Suprapubic skin (tissue), 4 donors: ENCODE measurements at regions not wholly inside any gene's neighbourhood (a gene's known extent, or its start where the extent isn't known, plus 50 kb on each side); places are given as distances from the start of the nearest gene placed in this dataset.

Source experiments
- EP300 ChIP-seq: sonication (generic); formaldehyde crosslinking; IDR thresholded peaks from one replicate; pipeline ENCODE4 v1.6.1; 2017; ENCODE audit warnings: antibody characterized with exemption
- POLR2A ChIP-seq, 2 donors: fragments of 450-650 bp; IDR thresholded peaks; one replicate each; pipeline ENCODE4 v1.6.1; 2017; ENCODE audit warnings: antibody characterized with exemption in 2 of 2, mild to moderate bottlenecking in 2 of 2, moderate library complexity in 2 of 2
- POLR2AphosphoS5 ChIP-seq, 3 donors: sonication (generic); formaldehyde crosslinking; IDR thresholded peaks; one replicate each; pipeline ENCODE4 v1.6.1; 2017; ENCODE audit warnings: antibody characterized with exemption in 3 of 3
- TF ChIP-seq, protein P1 (sequence below), 2 donors: fragments of 200-600 bp in 1 of 2; fragments of 450-650 bp in 1 of 2; sonication (generic) in 1 of 2; IDR thresholded peaks; one replicate each; pipeline ENCODE4 v1.5.1; 2016 to 2019; ENCODE audit warnings: antibody characterized with exemption in 2 of 2, mild to moderate bottlenecking in 1 of 2, moderate library complexity in 1 of 2

DNA sequence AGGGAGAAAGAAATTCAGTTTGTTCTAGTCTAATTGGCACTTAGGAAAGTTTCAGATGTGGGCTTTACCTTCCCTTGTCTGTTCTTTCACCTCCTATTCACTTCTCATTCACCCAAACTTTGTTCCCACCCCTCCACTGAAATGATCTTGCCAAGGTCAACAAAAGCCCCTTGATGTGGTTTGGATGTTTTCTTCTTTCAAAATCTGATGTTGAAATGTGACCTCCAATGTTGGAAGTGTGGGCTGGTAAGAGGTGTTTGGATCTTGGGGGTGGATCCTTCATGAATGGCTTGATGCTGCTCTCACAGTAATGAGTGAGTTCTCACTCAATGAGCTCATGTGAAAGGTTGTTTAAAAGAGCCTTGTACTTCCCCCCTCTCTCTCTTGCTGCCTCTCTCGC, 379.3 kb downstream of the HHIPL2 start:
- TF ChIP-seq EP300: no peak
- TF ChIP-seq, protein P1, sequence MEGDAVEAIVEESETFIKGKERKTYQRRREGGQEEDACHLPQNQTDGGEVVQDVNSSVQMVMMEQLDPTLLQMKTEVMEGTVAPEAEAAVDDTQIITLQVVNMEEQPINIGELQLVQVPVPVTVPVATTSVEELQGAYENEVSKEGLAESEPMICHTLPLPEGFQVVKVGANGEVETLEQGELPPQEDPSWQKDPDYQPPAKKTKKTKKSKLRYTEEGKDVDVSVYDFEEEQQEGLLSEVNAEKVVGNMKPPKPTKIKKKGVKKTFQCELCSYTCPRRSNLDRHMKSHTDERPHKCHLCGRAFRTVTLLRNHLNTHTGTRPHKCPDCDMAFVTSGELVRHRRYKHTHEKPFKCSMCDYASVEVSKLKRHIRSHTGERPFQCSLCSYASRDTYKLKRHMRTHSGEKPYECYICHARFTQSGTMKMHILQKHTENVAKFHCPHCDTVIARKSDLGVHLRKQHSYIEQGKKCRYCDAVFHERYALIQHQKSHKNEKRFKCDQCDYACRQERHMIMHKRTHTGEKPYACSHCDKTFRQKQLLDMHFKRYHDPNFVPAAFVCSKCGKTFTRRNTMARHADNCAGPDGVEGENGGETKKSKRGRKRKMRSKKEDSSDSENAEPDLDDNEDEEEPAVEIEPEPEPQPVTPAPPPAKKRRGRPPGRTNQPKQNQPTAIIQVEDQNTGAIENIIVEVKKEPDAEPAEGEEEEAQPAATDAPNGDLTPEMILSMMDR (IDR thresholded peaks at IDR 0.05): no peak
- no peak for TF ChIP-seq POLR2AphosphoS5 (IDR thresholded peaks at IDR 0.05)
- no peak for TF ChIP-seq POLR2A (IDR thresholded peaks at IDR 0.05)
